ENCODE measurements at regions not wholly inside any gene's neighbourhood (a gene's known extent, or its start where the extent isn't known, plus 50 kb on each side); places are given as distances from the start of the nearest gene placed in this dataset.
A peak's percentile ranks its signal among the peaks of the same experiment; 100 is the strongest.

GRCh38 chr14:97298331-97298730 is 501.1 kb downstream of the VRK1 start:
- intact Hi-C loops (cut with micrococcal nuclease): no loop called here
- H3K36me3 Mint-ChIP-seq: no peaks in the 10 kb centered on the region

GRCh38 chr14:97298736-97299135 is 501.6 kb downstream of the VRK1 start:
- peak; percentile 3 for TF ChIP-seq CTCF (IDR thresholded peaks at IDR 0.05)
- Histone ChIP-seq H3K27me3 (ENCODE audit: control insufficient read depth, insufficient read depth, low read length) (no peaks in the 10 kb centered on the region), H3K4me1 (ENCODE audit: control insufficient read depth, insufficient read depth, low read length) (peaks cover 6% of the 10 kb centered on the region), H3K4me3 (ENCODE audit: low read length) (no peak overlapping the region), H3K27ac (ENCODE audit: low read length) (no peak overlapping the region), H3K36me3 (ENCODE audit: control insufficient read depth, insufficient read depth, low read length) (no peaks in the 10 kb centered on the region), H3K9me3 (ENCODE audit: control insufficient read depth, insufficient read depth, low read length) (no peaks in the 10 kb centered on the region)
- intact Hi-C loops (cut with micrococcal nuclease): no loop called here
- ATAC-seq (no peak), DNase-seq (no peak)
- WGBS (ENCODE audit: insufficient coverage): 94% methylated on average over 10 of the region's 14 CpGs
- Mint-ChIP-seq H3K9me3 (no peaks in the 10 kb centered on the region), H3K27ac (no peak overlapping the region), H3K4me1 (peaks cover 19 to 29% of the 10 kb centered on the region in 2 donors), H3K27me3 (ENCODE audit: low read depth in 2 of 2) (peaks cover 20 to 25% of the 10 kb centered on the region in 2 donors), H3K36me3 (no peaks in the 10 kb centered on the region), H3K4me3 (no peak overlapping the region)

More at GRCh38 chr14:97298331-97298730, 501.1 kb downstream of the VRK1 start:
- TF ChIP-seq CTCF (IDR thresholded peaks at IDR 0.05): no peak
- Mint-ChIP-seq H3K27ac (no peak overlapping the region), H3K4me3 (no peak overlapping the region), H3K4me1 (peaks cover 19 to 29% of the 10 kb centered on the region in 2 donors), H3K27me3 (ENCODE audit: low read depth in 2 of 2) (peaks cover 23 to 25% of the 10 kb centered on the region in 2 donors), H3K9me3 (no peaks in the 10 kb centered on the region)
- ATAC-seq: no peak
- WGBS (ENCODE audit: insufficient coverage): 87% methylated on average over 6 of the region's 7 CpGs
- Histone ChIP-seq H3K27ac (ENCODE audit: low read length) (no peak overlapping the region), H3K4me1 (ENCODE audit: control insufficient read depth, insufficient read depth, low read length) (peaks cover 6% of the 10 kb centered on the region), H3K9me3 (ENCODE audit: control insufficient read depth, insufficient read depth, low read length) (no peaks in the 10 kb centered on the region), H3K36me3 (ENCODE audit: control insufficient read depth, insufficient read depth, low read length) (no peaks in the 10 kb centered on the region), H3K27me3 (ENCODE audit: control insufficient read depth, insufficient read depth, low read length) (no peaks in the 10 kb centered on the region), H3K4me3 (ENCODE audit: low read length) (no peak overlapping the region)
- DNase-seq: peak in 1 of 2 donors; percentile 15

DNA sequence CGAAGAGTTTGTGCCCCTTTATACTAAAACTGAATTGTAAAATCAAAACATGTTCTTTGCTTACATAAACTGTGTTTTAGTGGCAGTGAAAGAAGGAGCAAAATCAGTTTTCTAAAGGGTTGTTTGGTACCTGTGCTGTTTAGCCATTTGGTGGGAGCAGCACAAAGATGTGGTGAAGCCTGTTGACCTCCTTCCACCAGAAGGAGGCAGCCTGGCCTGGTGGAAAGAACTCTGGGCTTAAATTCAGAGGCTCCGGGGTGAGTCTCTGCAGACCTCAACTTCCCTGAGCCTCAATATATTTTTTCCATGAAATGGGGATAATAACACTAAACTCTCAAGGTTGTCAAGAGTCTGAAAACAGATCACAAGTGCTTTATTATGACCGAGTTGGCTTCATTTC is 502.5 kb downstream of the VRK1 start:
- TF ChIP-seq CTCF (IDR thresholded peaks at IDR 0.05): no peak
- Mint-ChIP-seq H3K27me3 (ENCODE audit: low read depth in 2 of 2) (peaks cover 20 to 25% of the 10 kb centered on the region in 2 donors), H3K4me1 (peaks cover 19 to 29% of the 10 kb centered on the region in 2 donors), H3K9me3 (no peaks in the 10 kb centered on the region), H3K27ac (no peak overlapping the region), H3K4me3 (no peak overlapping the region), H3K36me3 (no peaks in the 10 kb centered on the region)
- H3K9me3 ChIP-seq (ENCODE audit: control insufficient read depth, insufficient read depth, low read length): no peaks in the 10 kb centered on the region
- peak in 1 of 2 donors; percentile 63 for DNase-seq
- peaks cover 6% of the 10 kb centered on the region for H3K4me1 ChIP-seq (ENCODE audit: control insufficient read depth, insufficient read depth, low read length)
- intact Hi-C loops (cut with micrococcal nuclease): no loop called here
- no peaks in the 10 kb centered on the region for H3K36me3 ChIP-seq (ENCODE audit: control insufficient read depth, insufficient read depth, low read length)
- H3K27me3 ChIP-seq (ENCODE audit: control insufficient read depth, insufficient read depth, low read length): no peaks in the 10 kb centered on the region
- ATAC-seq: no peak
- H3K27ac ChIP-seq (ENCODE audit: low read length): no peak overlapping the region
- WGBS (ENCODE audit: insufficient coverage): 86% methylated on average over 3 of the region's 3 CpGs
- no peak overlapping the region for H3K4me3 ChIP-seq (ENCODE audit: low read length)

DNA sequence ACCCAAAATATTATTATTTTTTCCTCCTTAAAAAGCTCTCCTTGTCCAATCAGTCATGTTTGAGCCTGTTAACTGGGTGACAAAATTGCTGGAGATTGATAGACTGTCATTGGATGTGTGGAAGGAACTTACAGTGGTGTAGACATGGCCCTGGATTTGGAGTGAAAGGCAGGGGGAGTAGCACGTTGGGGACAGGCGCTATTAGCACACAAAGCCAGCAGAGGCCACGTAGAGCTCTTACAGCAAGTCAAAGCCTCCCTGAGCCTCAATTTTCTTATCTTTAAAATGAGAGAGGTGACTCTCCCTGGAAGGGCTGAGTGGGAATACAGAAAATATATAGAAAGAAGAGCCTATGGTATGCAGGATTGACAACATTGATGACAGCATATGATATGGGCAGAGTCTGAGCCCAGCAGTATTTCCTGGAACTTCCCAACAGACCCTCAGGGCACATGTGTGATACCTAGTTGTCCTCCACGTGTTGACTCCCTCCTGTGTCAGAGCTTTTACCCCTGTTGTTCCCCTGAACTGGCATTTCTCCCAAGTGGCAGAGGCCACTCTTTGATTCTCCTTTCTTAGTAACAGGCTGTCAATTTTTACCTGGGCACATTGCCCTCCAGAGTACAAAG is 504.9 kb downstream of the VRK1 start:
- DNase-seq (peak in 1 of 2 donors; percentile 13), ATAC-seq (no peak)
- 83% methylated on average over 4 of the region's 4 CpGs for WGBS (ENCODE audit: insufficient coverage)
- Histone ChIP-seq H3K9me3 (ENCODE audit: control insufficient read depth, insufficient read depth, low read length) (no peaks in the 10 kb centered on the region), H3K4me3 (ENCODE audit: low read length) (no peak overlapping the region), H3K36me3 (ENCODE audit: control insufficient read depth, insufficient read depth, low read length) (no peaks in the 10 kb centered on the region), H3K27me3 (ENCODE audit: control insufficient read depth, insufficient read depth, low read length) (no peaks in the 10 kb centered on the region), H3K27ac (ENCODE audit: low read length) (no peak overlapping the region), H3K4me1 (ENCODE audit: control insufficient read depth, insufficient read depth, low read length) (peaks cover 6% of the 10 kb centered on the region)
- Mint-ChIP-seq H3K4me3 (no peak overlapping the region), H3K9me3 (no peaks in the 10 kb centered on the region), H3K27me3 (ENCODE audit: low read depth in 2 of 2) (peaks cover 8 to 15% of the 10 kb centered on the region in 2 donors), H3K4me1 (peaks cover 22 to 26% of the 10 kb centered on the region in 2 donors), H3K27ac (no peak overlapping the region), H3K36me3 (no peaks in the 10 kb centered on the region)
- intact Hi-C loops (cut with micrococcal nuclease): no loop called here
- TF ChIP-seq CTCF (IDR thresholded peaks at IDR 0.05): no peak
